Neural progenitor cell (in vitro differentiated cells): ENCODE measurements at regions not wholly inside any gene's neighbourhood (a gene's known extent, or its start where the extent isn't known, plus 50 kb on each side); places are given as distances from the start of the nearest gene placed in this dataset.

Experiments
- EZH2 ChIP-seq: fragments of 200-600 bp; sonication (generic); IDR thresholded peaks from 2 replicates; pipeline ENCODE4 v1.6.1; 2017; ENCODE audit warnings: antibody characterized with exemption, mild to moderate bottlenecking, moderate library complexity
- TF ChIP-seq, protein P1 (sequence below): fragments of 200-600 bp; sonication (generic); IDR thresholded peaks from 2 replicates; pipeline ENCODE4 v1.5.1; 2017; ENCODE audit warnings: antibody characterized with exemption, mild to moderate bottlenecking

DNA sequence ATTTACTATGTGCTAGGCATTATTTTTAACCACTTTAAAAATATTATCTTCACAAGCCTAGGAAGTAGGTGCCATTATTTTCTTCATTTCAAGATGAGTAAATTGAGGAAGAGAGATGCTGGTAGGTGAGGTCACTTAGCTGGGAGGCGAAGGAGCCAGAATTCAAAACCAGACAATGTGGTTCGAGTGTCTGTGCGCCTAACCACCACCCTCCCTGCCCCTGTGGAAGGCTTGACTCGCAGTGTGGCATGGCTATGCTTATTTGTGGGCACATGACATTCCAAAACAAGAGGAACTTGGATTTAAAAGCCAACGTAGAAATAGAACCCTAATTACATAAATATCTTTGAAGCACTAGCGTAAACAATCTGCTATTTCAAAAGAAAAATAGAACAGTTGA, 226.6 kb upstream of the PITX2 start:
- TF ChIP-seq, protein P1, sequence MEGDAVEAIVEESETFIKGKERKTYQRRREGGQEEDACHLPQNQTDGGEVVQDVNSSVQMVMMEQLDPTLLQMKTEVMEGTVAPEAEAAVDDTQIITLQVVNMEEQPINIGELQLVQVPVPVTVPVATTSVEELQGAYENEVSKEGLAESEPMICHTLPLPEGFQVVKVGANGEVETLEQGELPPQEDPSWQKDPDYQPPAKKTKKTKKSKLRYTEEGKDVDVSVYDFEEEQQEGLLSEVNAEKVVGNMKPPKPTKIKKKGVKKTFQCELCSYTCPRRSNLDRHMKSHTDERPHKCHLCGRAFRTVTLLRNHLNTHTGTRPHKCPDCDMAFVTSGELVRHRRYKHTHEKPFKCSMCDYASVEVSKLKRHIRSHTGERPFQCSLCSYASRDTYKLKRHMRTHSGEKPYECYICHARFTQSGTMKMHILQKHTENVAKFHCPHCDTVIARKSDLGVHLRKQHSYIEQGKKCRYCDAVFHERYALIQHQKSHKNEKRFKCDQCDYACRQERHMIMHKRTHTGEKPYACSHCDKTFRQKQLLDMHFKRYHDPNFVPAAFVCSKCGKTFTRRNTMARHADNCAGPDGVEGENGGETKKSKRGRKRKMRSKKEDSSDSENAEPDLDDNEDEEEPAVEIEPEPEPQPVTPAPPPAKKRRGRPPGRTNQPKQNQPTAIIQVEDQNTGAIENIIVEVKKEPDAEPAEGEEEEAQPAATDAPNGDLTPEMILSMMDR: no peak
- TF ChIP-seq EZH2: no peak
